SU-DHL-6 (cell line): ENCODE measurements at regions not wholly inside any gene's neighbourhood (a gene's known extent, or its start where the extent isn't known, plus 50 kb on each side); places are given as distances from the start of the nearest gene placed in this dataset.

ENCODE experiments used
- H2AFZ ChIP-seq: fragments of 200-600 bp; sonication (generic); 2 replicates; pipeline ENCODE4 v1.6.1; 2014; ENCODE audit warnings: low read depth, mild to moderate bottlenecking, moderate library complexity, mixed read lengths, antibody characterized with exemption, low read length; ENCODE audit not compliant: severe bottlenecking
- H3F3A ChIP-seq: fragments of 200-600 bp; shearing (Covaris generic); 2 replicates; pipeline ENCODE4 v1.6.0; 2016; ENCODE audit warnings: antibody characterized with exemption, mild to moderate bottlenecking; ENCODE audit not compliant: insufficient read depth
- H3K27ac ChIP-seq: fragments of 200-600 bp; sonication (generic); 2 replicates; pipeline ENCODE4 v1.5.1; 2016; ENCODE audit warnings: low read depth, mild to moderate bottlenecking, low read length, moderate library complexity, mixed read lengths
- H3K27me3 ChIP-seq: fragments of 200-600 bp; sonication (generic), shearing (Covaris generic); 2 replicates; pipeline ENCODE4 v1.6.0; 2014; ENCODE audit warnings: mild to moderate bottlenecking, low read length
- H3K36me3 ChIP-seq: fragments of 200-600 bp; sonication (generic); 2 replicates; pipeline ENCODE4 v1.6.1; 2014; ENCODE audit warnings: mild to moderate bottlenecking, low read length, mixed read lengths
- H3K4me2 ChIP-seq: fragments of 300-600, 200-600 bp; shearing (Covaris generic), sonication (generic); 2 replicates; pipeline ENCODE4 v1.6.0; 2014; ENCODE audit warnings: low read length, low read depth, mild to moderate bottlenecking; ENCODE audit not compliant: poor library complexity, severe bottlenecking
- H3K4me3 ChIP-seq: fragments of 200-600 bp; sonication (generic); 2 replicates; pipeline ENCODE4 v1.5.1; 2014; ENCODE audit warnings: antibody characterized with exemption, low read length, mild to moderate bottlenecking, mixed read lengths; ENCODE audit not compliant: insufficient read depth, poor library complexity, severe bottlenecking
- H3K79me2 ChIP-seq: fragments of 200-600 bp; sonication (generic); 2 replicates; pipeline ENCODE4 v1.6.1; 2014; ENCODE audit warnings: mild to moderate bottlenecking, low read length, moderate library complexity; ENCODE audit not compliant: insufficient read depth
- H3K9ac ChIP-seq: fragments of 200-600 bp; sonication (generic); 2 replicates; pipeline ENCODE4 v1.7.0; 2014; ENCODE audit warnings: mild to moderate bottlenecking, low read length
- H3K9me2 ChIP-seq: fragments of 200-600 bp; sonication (generic); replicated peaks from 2 replicates; pipeline ENCODE4 v1.6.1; 2014; ENCODE audit warnings: low read length; ENCODE audit not compliant: insufficient read depth
- H3K9me3 ChIP-seq: fragments of 200-600 bp; sonication (generic); 2 replicates; pipeline ENCODE4 v1.6.1; 2014; ENCODE audit warnings: low read length, mixed read lengths; ENCODE audit not compliant: insufficient read depth
- H4K20me1 ChIP-seq: fragments of 200-600 bp; sonication (generic); 2 replicates; pipeline ENCODE4 v1.6.1; 2014; ENCODE audit warnings: low read depth, mild to moderate bottlenecking, antibody characterized with exemption, low read length, moderate library complexity, mixed read lengths
- EZH2phosphoT487 ChIP-seq: fragments of 200-600 bp; sonication (generic), shearing (Covaris generic); conservative IDR thresholded peaks from 2 replicates; pipeline ENCODE4 v1.6.1; 2018; ENCODE audit warnings: mild to moderate bottlenecking, antibody characterized with exemption, low read length, moderate library complexity, mixed read lengths
- TF ChIP-seq, protein P1 (sequence below): fragments of 200-600 bp; sonication (generic); IDR thresholded peaks from one replicate; pipeline ENCODE4 v1.5.1; 2017; ENCODE audit warnings: antibody characterized with exemption, mild to moderate bottlenecking, low read length, moderate library complexity; ENCODE audit not compliant: insufficient read depth, poor library complexity, severe bottlenecking

DNA sequence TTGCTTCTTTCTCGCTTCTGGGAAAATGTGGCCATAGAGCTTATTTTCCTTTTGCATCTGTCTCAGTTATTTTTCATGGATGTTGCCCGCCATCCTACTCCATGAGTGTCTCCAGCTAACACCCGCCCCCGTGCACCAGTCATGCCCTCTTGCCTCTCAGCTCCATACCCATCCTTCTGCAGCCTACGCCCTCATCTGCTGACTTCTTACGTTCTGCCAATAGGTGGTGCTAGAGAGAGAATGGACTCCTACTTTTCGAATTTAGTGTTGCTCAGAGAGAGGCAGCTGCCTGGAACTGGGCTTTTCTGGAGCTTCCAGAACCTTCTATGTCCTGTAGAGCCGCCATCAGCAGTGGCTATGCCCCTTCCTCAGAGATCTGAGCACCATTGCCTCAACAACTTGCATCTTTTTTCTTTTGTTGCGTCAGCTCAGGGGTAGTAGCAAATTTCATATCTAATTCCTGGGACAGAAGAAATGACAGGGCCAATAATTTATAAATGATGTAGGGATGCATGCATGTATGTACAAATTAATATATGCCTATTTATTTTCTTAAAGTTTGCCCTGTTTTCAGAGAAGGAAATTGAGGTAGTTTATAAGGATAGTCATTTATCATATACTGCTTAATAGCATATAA lies 119.7 kb upstream of the MYOCD start:
- Histone ChIP-seq H2AFZ (no peak overlapping the region), H3K36me3 (no peaks in the 10 kb centered on the region), H3F3A (no peaks in the 10 kb centered on the region), H3K27ac (no peak overlapping the region), H3K9me3 (no peaks in the 10 kb centered on the region), H3K4me2 (no peak overlapping the region), H3K9ac (no peak overlapping the region), H3K9me2 (no peaks in the 10 kb centered on the region), H3K4me3 (no peak overlapping the region), H3K27me3 (no peaks in the 10 kb centered on the region), H4K20me1 (no peaks in the 10 kb centered on the region), H3K79me2 (no peaks in the 10 kb centered on the region)
- TF ChIP-seq EZH2phosphoT487 = no peak
- TF ChIP-seq, protein P1, sequence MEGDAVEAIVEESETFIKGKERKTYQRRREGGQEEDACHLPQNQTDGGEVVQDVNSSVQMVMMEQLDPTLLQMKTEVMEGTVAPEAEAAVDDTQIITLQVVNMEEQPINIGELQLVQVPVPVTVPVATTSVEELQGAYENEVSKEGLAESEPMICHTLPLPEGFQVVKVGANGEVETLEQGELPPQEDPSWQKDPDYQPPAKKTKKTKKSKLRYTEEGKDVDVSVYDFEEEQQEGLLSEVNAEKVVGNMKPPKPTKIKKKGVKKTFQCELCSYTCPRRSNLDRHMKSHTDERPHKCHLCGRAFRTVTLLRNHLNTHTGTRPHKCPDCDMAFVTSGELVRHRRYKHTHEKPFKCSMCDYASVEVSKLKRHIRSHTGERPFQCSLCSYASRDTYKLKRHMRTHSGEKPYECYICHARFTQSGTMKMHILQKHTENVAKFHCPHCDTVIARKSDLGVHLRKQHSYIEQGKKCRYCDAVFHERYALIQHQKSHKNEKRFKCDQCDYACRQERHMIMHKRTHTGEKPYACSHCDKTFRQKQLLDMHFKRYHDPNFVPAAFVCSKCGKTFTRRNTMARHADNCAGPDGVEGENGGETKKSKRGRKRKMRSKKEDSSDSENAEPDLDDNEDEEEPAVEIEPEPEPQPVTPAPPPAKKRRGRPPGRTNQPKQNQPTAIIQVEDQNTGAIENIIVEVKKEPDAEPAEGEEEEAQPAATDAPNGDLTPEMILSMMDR = peak; percentile 69

DNA sequence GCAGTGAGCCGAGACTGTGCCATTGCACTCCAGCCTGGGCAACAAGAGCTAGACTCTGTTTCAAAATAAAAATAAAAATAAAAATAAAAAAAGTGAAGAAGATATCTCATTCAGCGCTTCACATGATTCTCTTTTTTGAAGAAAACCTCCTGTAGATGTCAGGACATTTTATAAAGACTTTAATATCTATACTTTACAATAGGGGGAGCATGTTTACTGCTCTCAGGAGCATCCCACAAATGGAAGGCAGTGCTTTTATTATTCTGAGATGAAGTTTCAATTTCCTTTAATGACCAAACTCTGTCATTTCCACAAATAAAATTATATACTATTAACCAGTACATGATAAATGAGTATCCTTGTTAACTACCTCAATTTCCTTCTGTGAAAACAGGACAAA lies 118.7 kb upstream of the MYOCD start:
- H4K20me1 ChIP-seq = no peaks in the 10 kb centered on the region
- H3K27me3 ChIP-seq = no peaks in the 10 kb centered on the region
- H3F3A ChIP-seq = no peaks in the 10 kb centered on the region
- no peaks in the 10 kb centered on the region for H3K36me3 ChIP-seq
- H3K4me3 ChIP-seq = no peak overlapping the region
- no peak overlapping the region for H3K27ac ChIP-seq
- H3K9me3 ChIP-seq = no peaks in the 10 kb centered on the region
- peak overlapping the region; percentile 4 for H2AFZ ChIP-seq
- TF ChIP-seq EZH2phosphoT487 = no peak
- TF ChIP-seq, protein P1 = no peak
- no peak overlapping the region for H3K9ac ChIP-seq
- no peaks in the 10 kb centered on the region for H3K9me2 ChIP-seq
- no peak overlapping the region for H3K4me2 ChIP-seq
- no peaks in the 10 kb centered on the region for H3K79me2 ChIP-seq

DNA sequence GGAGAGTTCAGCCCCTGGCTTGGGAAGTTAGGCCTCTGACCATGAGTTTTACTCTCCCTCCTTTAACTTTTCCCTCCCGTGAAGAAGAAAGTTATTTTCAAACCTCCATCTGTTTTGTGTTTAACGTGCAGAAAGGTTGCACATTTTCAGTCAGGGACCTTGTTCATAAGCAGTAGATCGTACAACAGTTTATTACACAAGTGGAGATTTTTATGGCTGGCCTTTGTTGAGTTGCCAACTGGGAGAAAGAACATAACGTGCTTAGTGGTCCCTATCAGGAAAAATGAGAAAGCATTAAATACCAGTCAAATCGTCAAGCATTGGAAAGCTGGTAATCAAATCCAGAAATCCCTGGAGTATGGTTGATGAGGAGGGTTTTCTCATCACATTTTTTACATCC lies 117.9 kb upstream of the MYOCD start:
- no peaks in the 10 kb centered on the region for H3K27me3 ChIP-seq
- H4K20me1 ChIP-seq = no peaks in the 10 kb centered on the region
- no peaks in the 10 kb centered on the region for H3F3A ChIP-seq
- H3K79me2 ChIP-seq = no peaks in the 10 kb centered on the region
- H3K9me3 ChIP-seq = no peaks in the 10 kb centered on the region
- no peak overlapping the region for H3K4me2 ChIP-seq
- H3K27ac ChIP-seq = no peak overlapping the region
- H2AFZ ChIP-seq = no peak overlapping the region
- TF ChIP-seq, protein P1 = no peak
- TF ChIP-seq EZH2phosphoT487 = no peak
- H3K36me3 ChIP-seq = no peaks in the 10 kb centered on the region
- no peak overlapping the region for H3K9ac ChIP-seq
- no peak overlapping the region for H3K4me3 ChIP-seq
- no peaks in the 10 kb centered on the region for H3K9me2 ChIP-seq
